IMR-90 (cell line): ENCODE measurements at regions not wholly inside any gene's neighbourhood (a gene's known extent, or its start where the extent isn't known, plus 50 kb on each side); places are given as distances from the start of the nearest gene placed in this dataset.

Experiments
- ATAC-seq: fragments of 200-7000 bp; cut with Tn5 transposase; 2 replicates; pipeline ENCODE4 v1.9.1; 2020; ENCODE audit warnings: low read depth, mild to moderate bottlenecking, moderate library complexity
- BruUV-seq: library from RNA; stranded (reverse); fragments of 400-500 nt; replicated peaks from 2 replicates; lab custom pipeline; 2021; lab: Mats Ljungman, UMichigan
- CTCF ChIA-PET: fragments of 300-600 bp; formaldehyde crosslinking; extraction: SDS; loops from one replicate; lab custom pipeline; 2021; ENCODE audit warnings: antibody characterized with exemption; lab: Yijun Ruan, JAX
- POLR2A ChIA-PET: fragments of 300-600 bp; sonication (Branson Sonifier 250); formaldehyde crosslinking; loops from one replicate; lab custom pipeline; 2022; ENCODE audit warnings: antibody characterized with exemption; ENCODE audit not compliant: unreplicated experiment; lab: Charles Lee
- DNase-seq: peaks from one replicate; pipeline ENCODE4 v3.0.0; 2013
- H2AFZ ChIP-seq: replicated peaks from 2 replicates; pipeline ENCODE3; 2013; ENCODE audit warnings: low read length, mild to moderate bottlenecking; ENCODE audit not compliant: poor library complexity
- H2AK5ac ChIP-seq: 2 replicates; pipeline ENCODE4 v1.6.1; 2013; ENCODE audit warnings: low read depth, low read length, inconsistent platforms
- H2AK9ac ChIP-seq: replicated peaks from 2 replicates; pipeline ENCODE3; 2013; ENCODE audit warnings: mild to moderate bottlenecking, low read depth, low read length, moderate library complexity; ENCODE audit not compliant: poor library complexity
- H2BK120ac ChIP-seq: 2 replicates; pipeline ENCODE4 v1.6.1; 2013; ENCODE audit warnings: low read depth, low read length, inconsistent platforms
- H2BK15ac ChIP-seq: 3 replicates; pipeline ENCODE4 v1.6.1; 2013; ENCODE audit warnings: low read depth, low read length, inconsistent platforms
- H2BK20ac ChIP-seq: 2 replicates; pipeline ENCODE4 v1.6.1; 2013; ENCODE audit warnings: low read depth, mild to moderate bottlenecking, inconsistent platforms, low read length, moderate library complexity
- H2BK5ac ChIP-seq: 2 replicates; pipeline ENCODE4 v1.6.1; 2013; ENCODE audit warnings: mild to moderate bottlenecking, low read depth, low read length, inconsistent platforms; ENCODE audit not compliant: poor library complexity, severe bottlenecking
- H3K14ac ChIP-seq: replicated peaks from 2 replicates; pipeline ENCODE4 v1.6.1; 2013; ENCODE audit warnings: low read depth, low read length, inconsistent platforms
- H3K18ac ChIP-seq: 2 replicates; pipeline ENCODE4 v1.6.1; 2013; ENCODE audit warnings: low read depth, low read length, control low read depth
- H3K23ac ChIP-seq: 2 replicates; pipeline ENCODE4 v1.6.1; 2013; ENCODE audit warnings: low read depth, low read length, inconsistent platforms
- H3K27ac ChIP-seq: 2 replicates; pipeline ENCODE4 v1.5.1; 2013; ENCODE audit warnings: mild to moderate bottlenecking, control low read depth, low read length; ENCODE audit not compliant: insufficient read depth
- H3K27me3 ChIP-seq: 2 replicates; pipeline ENCODE4 v1.6.1; 2013; ENCODE audit warnings: low read length; ENCODE audit not compliant: control insufficient read depth, insufficient read depth
- H3K36me3 ChIP-seq: 2 replicates; pipeline ENCODE4 v1.6.1; 2013; ENCODE audit warnings: low read length, mixed read lengths; ENCODE audit not compliant: control insufficient read depth, insufficient read depth
- H3K4ac ChIP-seq: 2 replicates; pipeline ENCODE4 v1.6.1; 2013; ENCODE audit warnings: low read depth, low read length, inconsistent platforms
- H3K4me1 ChIP-seq: 2 replicates; pipeline ENCODE4 v1.6.1; 2013; ENCODE audit warnings: low read length, mixed read lengths; ENCODE audit not compliant: control insufficient read depth, insufficient read depth
- H3K4me2 ChIP-seq: 2 replicates; pipeline ENCODE4 v1.6.1; 2013; ENCODE audit warnings: low read depth, mild to moderate bottlenecking, control low read depth, low read length, moderate library complexity
- H3K4me3 ChIP-seq: 2 replicates; pipeline ENCODE4 v1.5.1; 2013; ENCODE audit warnings: low read depth, mild to moderate bottlenecking, control low read depth, low read length, moderate library complexity; ENCODE audit not compliant: insufficient read depth
- H3K56ac ChIP-seq: 2 replicates; pipeline ENCODE4 v1.6.1; 2013; ENCODE audit warnings: low read length, inconsistent platforms; ENCODE audit not compliant: insufficient read depth; ENCODE audit errors: extremely low read depth
- H3K79me1 ChIP-seq, 2 experiments: 2 replicates each; pipeline ENCODE4 v1.6.1; 2013; ENCODE audit warnings: low read length in 2 of 2, inconsistent platforms in 1 of 2, low read depth in 1 of 2
- H3K9ac ChIP-seq: 2 replicates; pipeline ENCODE4 v1.6.1; 2013; ENCODE audit warnings: low read depth, low read length, control low read depth
- H3K9me1 ChIP-seq: 2 replicates; pipeline ENCODE4 v1.6.1; 2013; ENCODE audit warnings: low read length, inconsistent platforms; ENCODE audit not compliant: insufficient read depth
- H3K9me3 ChIP-seq: 2 replicates; pipeline ENCODE4 v1.6.1; 2013; ENCODE audit warnings: low read length; ENCODE audit not compliant: control insufficient read depth, insufficient read depth
- H4K20me1 ChIP-seq: 2 replicates; pipeline ENCODE4 v1.6.1; 2013; ENCODE audit warnings: low read length, inconsistent platforms; ENCODE audit not compliant: insufficient read depth
- H4K5ac ChIP-seq: 2 replicates; pipeline ENCODE4 v1.6.1; 2013; ENCODE audit warnings: mild to moderate bottlenecking, low read depth, low read length, control low read depth
- H4K8ac ChIP-seq, 2 experiments: 2 replicates each; pipeline ENCODE4 v1.6.1; 2013; ENCODE audit warnings: low read depth in 2 of 2, low read length in 2 of 2, control low read depth in 1 of 2, inconsistent platforms in 1 of 2
- H4K91ac ChIP-seq: 2 replicates; pipeline ENCODE4 v1.6.1; 2013; ENCODE audit warnings: low read depth, low read length, inconsistent platforms; ENCODE audit not compliant: insufficient read depth
- BHLHE40 ChIP-seq: fragments of 150-350 bp; IDR thresholded peaks from 2 replicates; pipeline ENCODE4 v1.6.1; 2016; ENCODE audit warnings: mild to moderate bottlenecking, low read depth, low read length
- CEBPB ChIP-seq: IDR thresholded peaks from 2 replicates; pipeline ENCODE4 v1.6.1; 2012; ENCODE audit warnings: low read depth, low read length, improper control_type of control experiment
- CHD1 ChIP-seq: IDR thresholded peaks from 2 replicates; pipeline ENCODE4 v1.6.1; 2012; ENCODE audit warnings: low read depth, low read length, improper control_type of control experiment
- MAFK ChIP-seq: IDR thresholded peaks from 2 replicates; pipeline ENCODE4 v1.6.1; 2012; ENCODE audit warnings: low read depth, low read length, improper control_type of control experiment
- MXI1 ChIP-seq: IDR thresholded peaks from 2 replicates; pipeline ENCODE4 v1.6.1; 2012; ENCODE audit warnings: low read depth, mild to moderate bottlenecking, low read length, moderate library complexity, borderline replicate concordance
- RAD21 ChIP-seq: IDR thresholded peaks from 2 replicates; pipeline ENCODE4 v1.6.1; 2012; ENCODE audit warnings: low read length, improper control_type of control experiment
- RCOR1 ChIP-seq: IDR thresholded peaks from 2 replicates; pipeline ENCODE4 v1.6.1; 2012; ENCODE audit warnings: mild to moderate bottlenecking, low read length, improper control_type of control experiment; ENCODE audit not compliant: insufficient replicate concordance
- SMC3 ChIP-seq: fragments of 150-350 bp; IDR thresholded peaks from 2 replicates; pipeline ENCODE4 v1.6.1; 2016; ENCODE audit warnings: low read depth, mild to moderate bottlenecking, antibody characterized with exemption, low read length, moderate library complexity
- WGBS, 2 experiments: methylation state at CpG; one replicate each; pipeline versions ENCODE4 v1.1.5 to v1.1.7; 2013; ENCODE audit warnings: missing lambda C conversion rate in 2 of 2; ENCODE audit not compliant: insufficient read length in 1 of 2; ENCODE audit errors: extremely low coverage in 2 of 2; 5-methylcytosine and 5-hydroxymethylcytosine counted together
- dilution Hi-C: fragments of 300-500 bp; cut with HindIII; formaldehyde crosslinking; loops from one replicate; pipeline ENCODE4 v1.14.3; 2018; ENCODE audit warnings: low sequenced_read_pairs; ENCODE audit not compliant: unreplicated experiment
- in situ Hi-C: fragments of 300-500 bp; cut with MboI; formaldehyde crosslinking; loops from 3 replicates; pipeline ENCODE4 v1.14.3; 2019; ENCODE audit warnings: low sequenced_read_pairs, inconsistent platforms, mixed read lengths
- intact Hi-C: fragments of 100-400 bp; cut with micrococcal nuclease; formaldehyde crosslinking; loops from 2 replicates; pipeline ENCODE4 v1.10.0; 2022
- TF ChIP-seq, protein P1 (sequence below): fragments of 150-350 bp; IDR thresholded peaks from 2 replicates; pipeline ENCODE4 v1.6.1; 2016; ENCODE audit warnings: low read depth, mild to moderate bottlenecking, low read length, moderate library complexity, borderline replicate concordance
- TF ChIP-seq, protein P2 (sequence below): conservative IDR thresholded peaks from 2 replicates; pipeline ENCODE4 v1.5.1; 2012; ENCODE audit warnings: mild to moderate bottlenecking, low read depth, low read length, improper control_type of control experiment
- TF ChIP-seq, protein P3 (sequence below): fragments of 150-350 bp; IDR thresholded peaks from 2 replicates; pipeline ENCODE4 v1.6.1; 2017; ENCODE audit warnings: mild to moderate bottlenecking, antibody characterized with exemption, low read length, low read depth

DNA sequence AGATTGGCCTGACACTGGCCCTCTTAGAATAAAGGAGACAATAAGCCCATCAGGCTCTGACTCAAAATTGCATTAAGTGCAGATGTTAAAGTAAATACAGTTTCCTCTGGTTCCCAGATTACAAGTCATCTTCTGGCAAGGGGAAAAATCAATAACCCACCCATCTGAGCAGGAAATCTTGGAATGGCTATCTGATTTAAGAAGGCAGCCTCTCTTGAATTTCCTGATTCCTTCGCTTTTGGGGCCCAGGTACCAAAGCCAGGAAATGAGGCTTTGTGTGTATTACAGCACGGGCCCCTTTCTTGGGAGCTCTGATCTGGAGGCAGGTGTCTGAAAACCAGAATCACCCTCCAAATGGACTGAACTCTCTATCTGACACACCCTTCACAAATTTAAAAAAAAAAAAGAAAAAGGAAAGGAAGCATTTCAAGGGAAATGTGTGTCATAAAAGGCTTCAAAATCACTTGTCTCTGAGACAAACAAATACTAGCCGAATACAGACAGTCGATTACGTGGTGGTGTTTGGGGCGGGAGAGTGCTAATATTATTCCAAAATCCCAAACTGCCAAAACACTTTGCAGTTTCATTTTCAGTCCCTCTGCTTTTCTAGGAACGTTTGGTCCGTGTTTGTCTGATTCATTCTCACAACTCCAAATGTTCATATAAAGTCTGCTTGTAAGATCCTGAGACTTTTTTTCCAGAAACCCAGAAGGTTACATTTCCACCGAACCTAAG is 240.9 kb upstream of the CAMK1G start:
- H2AK9ac ChIP-seq = no peak overlapping the region
- no peak overlapping the region for H2BK20ac ChIP-seq
- in situ Hi-C loops (no loop called here), intact Hi-C loops (no loop called here), dilution Hi-C loops (no loop called here)
- no peak overlapping the region for H2AK5ac ChIP-seq
- H3K4me1 ChIP-seq = no peaks in the 10 kb centered on the region; the same call in 1 of the 2 replicates
- DNase-seq (no peak), ATAC-seq (no peak)
- no peak overlapping the region for H3K23ac ChIP-seq
- no peak overlapping the region for H2BK120ac ChIP-seq
- no TSS peak for BruUV-seq
- H4K8ac ChIP-seq = no peak overlapping the region
- H4K20me1 ChIP-seq = no peaks in the 10 kb centered on the region
- H2BK15ac ChIP-seq = no peak overlapping the region
- H3K79me1 ChIP-seq = no peaks in the 10 kb centered on the region
- no peak overlapping the region for H3K27ac ChIP-seq
- no peak overlapping the region for H3K4ac ChIP-seq
- WGBS, 2 experiments = no CpG with 5 or more reads among the region's 9 CpGs
- H2AFZ ChIP-seq = no peak overlapping the region
- no peak overlapping the region for H3K9ac ChIP-seq
- no peaks in the 10 kb centered on the region for H3K9me3 ChIP-seq
- no peak overlapping the region for H3K18ac ChIP-seq
- no peak overlapping the region for H4K5ac ChIP-seq
- H3K56ac ChIP-seq = no peak overlapping the region
- H3K36me3 ChIP-seq = no peaks in the 10 kb centered on the region
- no peak overlapping the region for H2BK5ac ChIP-seq
- ChIA-PET POLR2A (no interaction called here), CTCF (no interaction called here)
- H3K9me1 ChIP-seq = no peaks in the 10 kb centered on the region
- peaks cover 18% of the 10 kb centered on the region for H3K27me3 ChIP-seq
- H3K4me2 ChIP-seq = no peak overlapping the region
- H4K91ac ChIP-seq = no peak overlapping the region
- no peak overlapping the region for H3K4me3 ChIP-seq
- TF ChIP-seq MXI1 (no peak), RCOR1 (no peak), BHLHE40 (no peak), CEBPB (no peak), RAD21 (no peak), MAFK (no peak), SMC3 (no peak), CHD1 (no peak)
- TF ChIP-seq, protein P1, sequence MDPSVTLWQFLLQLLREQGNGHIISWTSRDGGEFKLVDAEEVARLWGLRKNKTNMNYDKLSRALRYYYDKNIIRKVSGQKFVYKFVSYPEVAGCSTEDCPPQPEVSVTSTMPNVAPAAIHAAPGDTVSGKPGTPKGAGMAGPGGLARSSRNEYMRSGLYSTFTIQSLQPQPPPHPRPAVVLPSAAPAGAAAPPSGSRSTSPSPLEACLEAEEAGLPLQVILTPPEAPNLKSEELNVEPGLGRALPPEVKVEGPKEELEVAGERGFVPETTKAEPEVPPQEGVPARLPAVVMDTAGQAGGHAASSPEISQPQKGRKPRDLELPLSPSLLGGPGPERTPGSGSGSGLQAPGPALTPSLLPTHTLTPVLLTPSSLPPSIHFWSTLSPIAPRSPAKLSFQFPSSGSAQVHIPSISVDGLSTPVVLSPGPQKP = no peak
- TF ChIP-seq, protein P2, sequence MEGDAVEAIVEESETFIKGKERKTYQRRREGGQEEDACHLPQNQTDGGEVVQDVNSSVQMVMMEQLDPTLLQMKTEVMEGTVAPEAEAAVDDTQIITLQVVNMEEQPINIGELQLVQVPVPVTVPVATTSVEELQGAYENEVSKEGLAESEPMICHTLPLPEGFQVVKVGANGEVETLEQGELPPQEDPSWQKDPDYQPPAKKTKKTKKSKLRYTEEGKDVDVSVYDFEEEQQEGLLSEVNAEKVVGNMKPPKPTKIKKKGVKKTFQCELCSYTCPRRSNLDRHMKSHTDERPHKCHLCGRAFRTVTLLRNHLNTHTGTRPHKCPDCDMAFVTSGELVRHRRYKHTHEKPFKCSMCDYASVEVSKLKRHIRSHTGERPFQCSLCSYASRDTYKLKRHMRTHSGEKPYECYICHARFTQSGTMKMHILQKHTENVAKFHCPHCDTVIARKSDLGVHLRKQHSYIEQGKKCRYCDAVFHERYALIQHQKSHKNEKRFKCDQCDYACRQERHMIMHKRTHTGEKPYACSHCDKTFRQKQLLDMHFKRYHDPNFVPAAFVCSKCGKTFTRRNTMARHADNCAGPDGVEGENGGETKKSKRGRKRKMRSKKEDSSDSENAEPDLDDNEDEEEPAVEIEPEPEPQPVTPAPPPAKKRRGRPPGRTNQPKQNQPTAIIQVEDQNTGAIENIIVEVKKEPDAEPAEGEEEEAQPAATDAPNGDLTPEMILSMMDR = no peak
- TF ChIP-seq, protein P3, sequence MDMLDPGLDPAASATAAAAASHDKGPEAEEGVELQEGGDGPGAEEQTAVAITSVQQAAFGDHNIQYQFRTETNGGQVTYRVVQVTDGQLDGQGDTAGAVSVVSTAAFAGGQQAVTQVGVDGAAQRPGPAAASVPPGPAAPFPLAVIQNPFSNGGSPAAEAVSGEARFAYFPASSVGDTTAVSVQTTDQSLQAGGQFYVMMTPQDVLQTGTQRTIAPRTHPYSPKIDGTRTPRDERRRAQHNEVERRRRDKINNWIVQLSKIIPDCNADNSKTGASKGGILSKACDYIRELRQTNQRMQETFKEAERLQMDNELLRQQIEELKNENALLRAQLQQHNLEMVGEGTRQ = no peak
- no peak overlapping the region for H3K14ac ChIP-seq
